A549 (cell line): ENCODE measurements at regions not wholly inside any gene's neighbourhood (a gene's known extent, or its start where the extent isn't known, plus 50 kb on each side); places are given as distances from the start of the nearest gene placed in this dataset.

Experiments used
- BHLHE40 ChIP-seq: IDR thresholded peaks from 2 replicates; pipeline ENCODE4 v1.6.1; 2012; ENCODE audit warnings: low read depth, low read length, inconsistent platforms
- EP300 ChIP-seq, 2 experiments: fragments of >200 bp; sonication (Bioruptor Twin); formaldehyde crosslinking; IDR thresholded peaks; 2 replicates in 1 of 2; 3 replicates in 1 of 2; pipeline ENCODE4 v1.6.1; 2016 to 2017
- JUNB ChIP-seq: fragments of >200 bp; sonication (Bioruptor Twin); formaldehyde crosslinking; IDR thresholded peaks from 2 replicates; pipeline ENCODE4 v1.6.1; 2016
- MAFK ChIP-seq: fragments of 450-650 bp; IDR thresholded peaks from 2 replicates; pipeline ENCODE4 v1.6.1; 2014; ENCODE audit not compliant: partially characterized antibody
- NFE2L2 ChIP-seq: fragments of 150-350 bp; conservative IDR thresholded peaks from 2 replicates; pipeline ENCODE4 v1.6.1; 2014; ENCODE audit warnings: low read length
- NR3C1 ChIP-seq: fragments of >200 bp; sonication (Bioruptor Twin); formaldehyde crosslinking; IDR thresholded peaks from 3 replicates; pipeline ENCODE4 v1.6.1; 2017
- POLR2A ChIP-seq: IDR thresholded peaks from 2 replicates; pipeline ENCODE4 v1.6.1; 2012; ENCODE audit warnings: mild to moderate bottlenecking, low read length
- RFX5 ChIP-seq: fragments of 450-650 bp; IDR thresholded peaks from 2 replicates; pipeline ENCODE4 v1.7.1; 2014; ENCODE audit warnings: antibody characterized with exemption, mild to moderate bottlenecking, moderate library complexity
- RNF2 ChIP-seq: fragments of 200-600 bp; sonication (generic); IDR thresholded peaks from 2 replicates; pipeline ENCODE4 v1.6.1; 2016; ENCODE audit warnings: low read depth, mild to moderate bottlenecking, antibody characterized with exemption, moderate library complexity, borderline replicate concordance
- ZNF302 ChIP-seq: fragments of 250-450 bp; sonication (Bioruptor Pico); IDR thresholded peaks from 2 replicates; pipeline ENCODE4 v1.9.0; 2021; ENCODE audit warnings: inconsistent platforms, mild to moderate bottlenecking, moderate library complexity
- TF ChIP-seq, protein P1 (sequence below): fragments of >200 bp; sonication (Bioruptor Twin); formaldehyde crosslinking; IDR thresholded peaks from 3 replicates; pipeline ENCODE4 v1.5.1; 2016
- TF ChIP-seq, protein P2 (sequence below): IDR thresholded peaks from 2 replicates; pipeline ENCODE4 v1.6.1; 2012
- TF ChIP-seq, protein P3 (sequence below): fragments of 200-600 bp; sonication (generic); IDR thresholded peaks from 2 replicates; pipeline ENCODE4 v1.6.1; 2016; ENCODE audit warnings: antibody characterized with exemption, mild to moderate bottlenecking, moderate library complexity
- TF ChIP-seq, protein P4 (sequence below): fragments of 250-450 bp; sonication (Bioruptor Pico); IDR thresholded peaks from 2 replicates; pipeline ENCODE4 v1.5.0; 2020; ENCODE audit warnings: low read depth, mild to moderate bottlenecking, moderate library complexity

DNA sequence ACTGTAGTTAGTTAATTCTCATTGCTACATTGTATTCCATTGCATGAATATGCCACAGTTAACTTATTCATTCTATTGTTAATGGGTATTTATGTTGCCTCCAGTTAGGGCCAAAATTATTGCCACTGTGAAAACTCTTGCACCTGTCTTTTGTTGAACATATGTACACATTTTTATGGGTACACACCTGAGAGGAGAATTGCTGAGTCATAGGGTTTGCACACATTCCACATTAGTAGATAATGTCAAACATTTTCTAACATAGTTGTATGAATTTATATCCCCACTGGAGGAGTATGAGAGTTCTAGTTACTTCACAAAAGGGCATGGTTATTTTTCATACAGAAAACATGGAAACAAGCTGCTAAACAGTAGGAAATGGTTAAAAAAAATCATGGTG lies 338.4 kb downstream of the FOXO1 start:
- TF ChIP-seq, protein P1, sequence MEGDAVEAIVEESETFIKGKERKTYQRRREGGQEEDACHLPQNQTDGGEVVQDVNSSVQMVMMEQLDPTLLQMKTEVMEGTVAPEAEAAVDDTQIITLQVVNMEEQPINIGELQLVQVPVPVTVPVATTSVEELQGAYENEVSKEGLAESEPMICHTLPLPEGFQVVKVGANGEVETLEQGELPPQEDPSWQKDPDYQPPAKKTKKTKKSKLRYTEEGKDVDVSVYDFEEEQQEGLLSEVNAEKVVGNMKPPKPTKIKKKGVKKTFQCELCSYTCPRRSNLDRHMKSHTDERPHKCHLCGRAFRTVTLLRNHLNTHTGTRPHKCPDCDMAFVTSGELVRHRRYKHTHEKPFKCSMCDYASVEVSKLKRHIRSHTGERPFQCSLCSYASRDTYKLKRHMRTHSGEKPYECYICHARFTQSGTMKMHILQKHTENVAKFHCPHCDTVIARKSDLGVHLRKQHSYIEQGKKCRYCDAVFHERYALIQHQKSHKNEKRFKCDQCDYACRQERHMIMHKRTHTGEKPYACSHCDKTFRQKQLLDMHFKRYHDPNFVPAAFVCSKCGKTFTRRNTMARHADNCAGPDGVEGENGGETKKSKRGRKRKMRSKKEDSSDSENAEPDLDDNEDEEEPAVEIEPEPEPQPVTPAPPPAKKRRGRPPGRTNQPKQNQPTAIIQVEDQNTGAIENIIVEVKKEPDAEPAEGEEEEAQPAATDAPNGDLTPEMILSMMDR = no peak
- TF ChIP-seq POLR2A (no peak), RNF2 (no peak), NR3C1 (no peak), MAFK (peak; percentile 83), ZNF302 (CRISPR knock-in tag) (no peak), RFX5 (no peak), NFE2L2 (peak; percentile 51; the same call in 1 of the 2 replicates), EP300 (IDR thresholded peaks at IDR 0.05) (no peak), BHLHE40 (no peak), JUNB (no peak)
- TF ChIP-seq, protein P2, sequence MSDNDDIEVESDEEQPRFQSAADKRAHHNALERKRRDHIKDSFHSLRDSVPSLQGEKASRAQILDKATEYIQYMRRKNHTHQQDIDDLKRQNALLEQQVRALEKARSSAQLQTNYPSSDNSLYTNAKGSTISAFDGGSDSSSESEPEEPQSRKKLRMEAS = no peak
- TF ChIP-seq, protein P3, sequence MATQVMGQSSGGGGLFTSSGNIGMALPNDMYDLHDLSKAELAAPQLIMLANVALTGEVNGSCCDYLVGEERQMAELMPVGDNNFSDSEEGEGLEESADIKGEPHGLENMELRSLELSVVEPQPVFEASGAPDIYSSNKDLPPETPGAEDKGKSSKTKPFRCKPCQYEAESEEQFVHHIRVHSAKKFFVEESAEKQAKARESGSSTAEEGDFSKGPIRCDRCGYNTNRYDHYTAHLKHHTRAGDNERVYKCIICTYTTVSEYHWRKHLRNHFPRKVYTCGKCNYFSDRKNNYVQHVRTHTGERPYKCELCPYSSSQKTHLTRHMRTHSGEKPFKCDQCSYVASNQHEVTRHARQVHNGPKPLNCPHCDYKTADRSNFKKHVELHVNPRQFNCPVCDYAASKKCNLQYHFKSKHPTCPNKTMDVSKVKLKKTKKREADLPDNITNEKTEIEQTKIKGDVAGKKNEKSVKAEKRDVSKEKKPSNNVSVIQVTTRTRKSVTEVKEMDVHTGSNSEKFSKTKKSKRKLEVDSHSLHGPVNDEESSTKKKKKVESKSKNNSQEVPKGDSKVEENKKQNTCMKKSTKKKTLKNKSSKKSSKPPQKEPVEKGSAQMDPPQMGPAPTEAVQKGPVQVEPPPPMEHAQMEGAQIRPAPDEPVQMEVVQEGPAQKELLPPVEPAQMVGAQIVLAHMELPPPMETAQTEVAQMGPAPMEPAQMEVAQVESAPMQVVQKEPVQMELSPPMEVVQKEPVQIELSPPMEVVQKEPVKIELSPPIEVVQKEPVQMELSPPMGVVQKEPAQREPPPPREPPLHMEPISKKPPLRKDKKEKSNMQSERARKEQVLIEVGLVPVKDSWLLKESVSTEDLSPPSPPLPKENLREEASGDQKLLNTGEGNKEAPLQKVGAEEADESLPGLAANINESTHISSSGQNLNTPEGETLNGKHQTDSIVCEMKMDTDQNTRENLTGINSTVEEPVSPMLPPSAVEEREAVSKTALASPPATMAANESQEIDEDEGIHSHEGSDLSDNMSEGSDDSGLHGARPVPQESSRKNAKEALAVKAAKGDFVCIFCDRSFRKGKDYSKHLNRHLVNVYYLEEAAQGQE = no peak
- TF ChIP-seq, protein P4, sequence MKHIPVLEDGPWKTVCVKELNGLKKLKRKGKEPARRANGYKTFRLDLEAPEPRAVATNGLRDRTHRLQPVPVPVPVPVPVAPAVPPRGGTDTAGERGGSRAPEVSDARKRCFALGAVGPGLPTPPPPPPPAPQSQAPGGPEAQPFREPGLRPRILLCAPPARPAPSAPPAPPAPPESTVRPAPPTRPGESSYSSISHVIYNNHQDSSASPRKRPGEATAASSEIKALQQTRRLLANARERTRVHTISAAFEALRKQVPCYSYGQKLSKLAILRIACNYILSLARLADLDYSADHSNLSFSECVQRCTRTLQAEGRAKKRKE (CRISPR knock-in tag) = no peak
